ENCODE measurements at regions not wholly inside any gene's neighbourhood (a gene's known extent, or its start where the extent isn't known, plus 50 kb on each side); places are given as distances from the start of the nearest gene placed in this dataset.
"Not testable (repeated sequence)": the region's sequence is repeated elsewhere in the genome, so short reads cannot be mapped to it uniquely, and the experiment has no call there.

DNA sequence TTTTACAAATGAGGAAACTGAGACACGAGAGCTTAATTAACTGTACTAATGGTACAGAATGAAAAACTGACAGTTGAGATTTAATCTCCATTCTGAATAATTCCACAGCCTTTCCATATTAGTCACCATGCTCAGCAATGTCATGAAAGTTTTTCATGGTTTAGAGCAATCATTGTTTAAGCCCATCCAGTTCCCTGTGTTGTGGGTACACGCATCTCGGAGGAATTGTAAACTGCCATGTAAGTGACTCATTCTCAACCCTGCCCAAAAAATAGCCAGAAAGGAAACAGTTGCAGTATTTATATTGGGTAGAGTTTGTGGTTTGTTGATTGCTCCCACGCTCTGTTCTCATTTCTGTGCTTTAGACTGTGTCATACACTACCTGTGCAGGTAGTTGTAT is 1790.8 kb downstream of the LRRC4C start:
- TF ChIP-seq POLR2AphosphoS5 (IDR thresholded peaks at IDR 0.05; ENCODE audit: low read depth, low read length) (no peak), TAF1 (IDR thresholded peaks at IDR 0.05; ENCODE audit: borderline replicate concordance, low read depth, low read length) (no peak), POLR2A (IDR thresholded peaks at IDR 0.05; ENCODE audit: low read depth, low read length) (no peak)
- DNase-seq (ENCODE audit: insufficient read length) (no peak), FAIRE-seq (no peak)

DNA sequence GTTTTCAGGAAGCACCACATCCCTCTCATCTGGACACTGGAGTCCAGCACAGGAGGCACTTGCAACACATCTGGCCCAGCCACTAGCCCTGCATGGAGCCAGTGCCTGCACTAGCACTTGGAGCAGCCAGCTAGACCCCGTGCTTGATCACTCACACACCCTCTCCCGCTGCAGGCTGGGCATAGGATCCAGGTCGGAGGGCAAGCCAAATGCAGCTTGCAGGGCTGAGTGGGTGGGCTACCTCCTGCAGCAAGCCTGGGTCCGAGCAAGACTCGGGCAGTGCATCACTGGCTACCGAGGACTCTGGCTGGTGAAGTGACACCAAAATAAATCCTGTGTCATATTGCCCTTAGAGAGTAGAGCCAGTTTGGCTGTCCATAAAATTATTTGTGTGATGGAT is 1795.4 kb downstream of the LRRC4C start:
- FAIRE-seq (no peak), DNase-seq (ENCODE audit: insufficient read length) (no peak)
- TF ChIP-seq TAF1 (IDR thresholded peaks at IDR 0.05; ENCODE audit: borderline replicate concordance, low read depth, low read length) (no peak), POLR2A (IDR thresholded peaks at IDR 0.05; ENCODE audit: low read depth, low read length) (no peak), POLR2AphosphoS5 (IDR thresholded peaks at IDR 0.05; ENCODE audit: low read depth, low read length) (no peak)

DNA sequence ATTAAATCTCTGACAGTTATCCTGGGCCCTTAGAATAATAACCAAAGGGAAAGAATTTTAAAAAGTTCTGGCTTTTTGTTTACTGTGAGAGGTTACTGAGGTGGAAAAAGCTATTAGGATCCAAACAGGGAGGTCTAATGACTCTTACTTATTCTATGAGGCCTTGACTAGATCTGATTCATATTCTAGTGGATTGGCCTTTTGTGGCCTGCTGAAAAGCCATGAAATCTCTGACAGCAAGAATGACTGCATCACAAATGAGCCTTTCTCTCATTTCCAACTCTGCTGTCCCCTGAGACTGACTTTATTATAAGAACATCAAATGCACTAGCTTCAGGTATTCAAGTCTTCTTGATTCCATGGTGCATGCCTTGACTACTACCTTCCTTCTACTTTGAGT is 1797.6 kb downstream of the LRRC4C start:
- TF ChIP-seq POLR2AphosphoS5 (IDR thresholded peaks at IDR 0.05; ENCODE audit: low read depth, low read length) (no peak), TAF1 (IDR thresholded peaks at IDR 0.05; ENCODE audit: borderline replicate concordance, low read depth, low read length) (no peak), POLR2A (IDR thresholded peaks at IDR 0.05; ENCODE audit: low read depth, low read length) (no peak)
- DNase-seq (ENCODE audit: insufficient read length): no peak
- no peak for FAIRE-seq

- TF ChIP-seq POLR2AphosphoS5 (IDR thresholded peaks at IDR 0.05; ENCODE audit: low read depth, low read length) (no peak), TAF1 (IDR thresholded peaks at IDR 0.05; ENCODE audit: borderline replicate concordance, low read depth, low read length) (no peak), POLR2A (IDR thresholded peaks at IDR 0.05; ENCODE audit: low read depth, low read length) (no peak)
- DNase-seq (ENCODE audit: insufficient read length) (no peak), FAIRE-seq (no peak)
Measured at GRCh38 chr11:39651857-39652461, 1807.5 kb downstream of the LRRC4C start.

GRCh38 chr11:39641751-39642150 is 1817.7 kb downstream of the LRRC4C start:
- DNase-seq (ENCODE audit: insufficient read length): no peak
- FAIRE-seq: no peak
- no peak for TF ChIP-seq POLR2A (IDR thresholded peaks at IDR 0.05; ENCODE audit: low read depth, low read length)
- no peak for TF ChIP-seq POLR2AphosphoS5 (IDR thresholded peaks at IDR 0.05; ENCODE audit: low read depth, low read length)
- TF ChIP-seq TAF1 (IDR thresholded peaks at IDR 0.05; ENCODE audit: borderline replicate concordance, low read depth, low read length): no peak

DNA sequence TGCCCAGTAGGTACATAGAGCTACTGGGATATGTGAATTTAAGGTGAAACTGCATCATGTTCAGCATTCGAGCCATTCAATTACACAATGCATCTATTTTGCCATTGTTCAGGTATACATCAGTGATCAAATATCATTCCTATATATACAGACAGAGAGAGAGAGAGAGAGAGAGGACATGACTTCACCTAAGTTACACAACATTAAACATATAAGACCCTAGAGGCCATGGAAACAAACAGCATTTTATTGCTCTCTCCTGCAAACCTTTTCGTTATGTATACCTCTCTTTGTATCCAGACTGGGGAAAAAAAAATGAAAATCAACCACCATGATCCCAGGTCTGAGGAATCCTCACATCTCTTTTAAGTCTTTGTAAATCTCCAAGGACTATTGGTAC is 1829.1 kb downstream of the LRRC4C start:
- FAIRE-seq (no peak), DNase-seq (ENCODE audit: insufficient read length) (no peak)
- TF ChIP-seq POLR2AphosphoS5 (IDR thresholded peaks at IDR 0.05; ENCODE audit: low read depth, low read length): no peak
- TF ChIP-seq TAF1 (IDR thresholded peaks at IDR 0.05; ENCODE audit: borderline replicate concordance, low read depth, low read length): no peak
- TF ChIP-seq POLR2A (IDR thresholded peaks at IDR 0.05; ENCODE audit: low read depth, low read length): no peak

DNA sequence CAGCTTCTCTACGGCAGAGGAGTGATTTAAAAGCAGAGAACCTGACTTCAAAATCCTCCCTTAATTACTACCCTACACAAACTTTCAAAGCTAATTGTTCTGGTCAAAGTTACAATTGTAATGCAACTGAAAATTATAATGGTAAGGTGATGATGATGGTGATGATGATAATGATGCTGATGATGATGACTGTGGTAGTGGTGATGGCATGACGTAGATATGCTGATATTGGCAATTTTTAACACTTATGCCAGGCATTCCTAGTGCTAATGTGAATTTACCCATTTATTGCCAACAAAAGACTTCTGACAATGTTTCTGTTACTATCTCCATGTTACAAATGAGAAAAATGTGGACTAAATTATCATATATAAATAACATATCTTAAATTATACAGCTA is 1831.1 kb downstream of the LRRC4C start:
- FAIRE-seq: no peak
- no peak for DNase-seq (ENCODE audit: insufficient read length)
- no peak for TF ChIP-seq TAF1 (IDR thresholded peaks at IDR 0.05; ENCODE audit: borderline replicate concordance, low read depth, low read length)

GRCh38 chr11:39620309-39620708 is 1839.1 kb downstream of the LRRC4C start:
- FAIRE-seq; DNase-seq (ENCODE audit: insufficient read length): not testable (repeated sequence)

GRCh38 chr11:39617971-39618370 is 1841.5 kb downstream of the LRRC4C start:
- FAIRE-seq (no peak), DNase-seq (ENCODE audit: insufficient read length) (no peak)
- no peak for TF ChIP-seq POLR2A (IDR thresholded peaks at IDR 0.05; ENCODE audit: low read depth, low read length)
- no peak for TF ChIP-seq TAF1 (IDR thresholded peaks at IDR 0.05; ENCODE audit: borderline replicate concordance, low read depth, low read length)
- no peak for TF ChIP-seq POLR2AphosphoS5 (IDR thresholded peaks at IDR 0.05; ENCODE audit: low read depth, low read length)

- no peak for DNase-seq (ENCODE audit: insufficient read length)
- no peak for TF ChIP-seq TAF1 (IDR thresholded peaks at IDR 0.05; ENCODE audit: borderline replicate concordance, low read depth, low read length)
- TF ChIP-seq POLR2AphosphoS5 (IDR thresholded peaks at IDR 0.05; ENCODE audit: low read depth, low read length): no peak
- no peak for TF ChIP-seq POLR2A (IDR thresholded peaks at IDR 0.05; ENCODE audit: low read depth, low read length)
- FAIRE-seq: no peak
Measured at GRCh38 chr11:39589391-39589790, 1870.1 kb downstream of the LRRC4C start.

- FAIRE-seq: no peak
- no peak for TF ChIP-seq TAF1 (IDR thresholded peaks at IDR 0.05; ENCODE audit: borderline replicate concordance, low read depth, low read length)
- no peak for DNase-seq (ENCODE audit: insufficient read length)
Measured at GRCh38 chr11:39586036-39586435, 1873.4 kb downstream of the LRRC4C start.

DNA sequence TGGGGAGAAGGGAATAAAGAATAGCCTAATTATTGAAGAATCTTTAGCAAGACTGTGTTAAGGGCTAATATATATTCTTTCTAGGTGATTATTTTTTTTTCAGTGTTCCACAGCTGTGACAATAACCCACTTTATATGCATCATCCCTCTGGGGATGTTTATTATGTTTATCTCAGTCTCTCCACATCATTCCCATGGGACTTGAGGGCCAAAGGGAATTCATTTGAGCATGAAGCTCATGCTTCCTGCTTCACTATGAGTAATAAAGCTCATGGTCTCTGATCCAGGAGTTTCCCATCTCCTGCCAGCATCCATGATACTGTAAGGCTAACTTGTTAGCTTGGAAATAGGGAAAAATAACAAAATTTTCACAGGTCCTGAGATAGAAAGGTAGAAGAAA is 1888.4 kb downstream of the LRRC4C start:
- TF ChIP-seq POLR2A (IDR thresholded peaks at IDR 0.05; ENCODE audit: low read depth, low read length) (no peak), TAF1 (IDR thresholded peaks at IDR 0.05; ENCODE audit: borderline replicate concordance, low read depth, low read length) (no peak), POLR2AphosphoS5 (IDR thresholded peaks at IDR 0.05; ENCODE audit: low read depth, low read length) (no peak)
- FAIRE-seq (no peak), DNase-seq (ENCODE audit: insufficient read length) (no peak)

GRCh38 chr11:39570526-39570925 is 1888.9 kb downstream of the LRRC4C start:
- FAIRE-seq (no peak), DNase-seq (ENCODE audit: insufficient read length) (no peak)

More at GRCh38 chr11:39570526-39570925, 1888.9 kb downstream of the LRRC4C start:
- TF ChIP-seq TAF1 (IDR thresholded peaks at IDR 0.05; ENCODE audit: borderline replicate concordance, low read depth, low read length) (no peak), POLR2AphosphoS5 (IDR thresholded peaks at IDR 0.05; ENCODE audit: low read depth, low read length) (no peak), POLR2A (IDR thresholded peaks at IDR 0.05; ENCODE audit: low read depth, low read length) (no peak)
